ENCODE measurements at regions not wholly inside any gene's neighbourhood (a gene's known extent, or its start where the extent isn't known, plus 50 kb on each side); places are given as distances from the start of the nearest gene placed in this dataset.

DNA sequence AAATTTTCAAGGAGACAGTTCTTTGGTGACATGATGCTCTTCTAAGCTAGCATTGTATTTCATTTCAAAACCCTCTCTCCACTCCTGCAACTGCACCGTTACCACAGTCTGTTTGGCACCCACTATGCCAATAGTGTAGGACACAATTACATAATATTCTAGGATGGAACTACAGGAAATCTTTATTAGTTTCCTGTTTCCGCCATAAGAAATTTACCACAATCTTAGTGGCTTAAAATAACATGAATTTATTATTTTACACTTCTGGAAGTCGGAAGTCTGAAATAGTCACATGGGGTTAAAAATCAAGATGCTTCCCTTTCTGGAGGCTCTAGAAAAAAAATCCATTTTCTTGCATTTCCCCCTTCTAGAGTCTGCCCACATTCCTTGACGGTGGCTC is 733.1 kb downstream of the HDGFL1 start:
- no peak for TF ChIP-seq CTCF (conservative IDR thresholded peaks at IDR 0.05)
- TF ChIP-seq ZFX (IDR thresholded peaks at IDR 0.05), result no peak
